SK-N-MC (cell line): ENCODE measurements at regions not wholly inside any gene's neighbourhood (a gene's known extent, or its start where the extent isn't known, plus 50 kb on each side); places are given as distances from the start of the nearest gene placed in this dataset.

Source experiments
- DNase-seq: peaks from one replicate; pipeline ENCODE4 v3.0.0-alpha.2; 2011; ENCODE audit warnings: low read depth, low spot score
- H3K27ac ChIP-seq: fragments of 200-600 bp; sonication (generic); 2 replicates; pipeline ENCODE4 v1.5.1; 2016; ENCODE audit warnings: mixed run types
- H3K36me3 ChIP-seq: fragments of 200-600 bp; sonication (generic); 2 replicates; pipeline ENCODE4 v1.6.1; 2017; ENCODE audit warnings: antibody characterized with exemption, low read length, mixed read lengths; ENCODE audit not compliant: insufficient read depth
- H3K4me3 ChIP-seq: fragments of 200-600 bp; sonication (generic); 2 replicates; pipeline ENCODE4 v1.5.1; 2016
- H3K9ac ChIP-seq: fragments of 200-600 bp; sonication (generic); 2 replicates; pipeline ENCODE4 v1.8.0; 2017; ENCODE audit warnings: mixed run types, mixed read lengths; ENCODE audit not compliant: insufficient read length
- H3K9me3 ChIP-seq: fragments of 200-600 bp; sonication (generic); 2 replicates; pipeline ENCODE4 v1.6.1; 2017; ENCODE audit warnings: low read depth, mild to moderate bottlenecking, antibody characterized with exemption, low read length, moderate library complexity, mixed read lengths
- EZH2 ChIP-seq: fragments of 200-600 bp; sonication (generic); IDR thresholded peaks from one replicate; pipeline ENCODE4 v1.6.1; 2017; ENCODE audit warnings: antibody characterized with exemption
- FOXP2 ChIP-seq: optimal IDR thresholded peaks from 2 replicates; pipeline ENCODE3; 2011; ENCODE audit warnings: mild to moderate bottlenecking, moderate library complexity; ENCODE audit not compliant: insufficient read depth; ENCODE audit errors: extremely low read length, control extremely low read depth
- POLR2AphosphoS5 ChIP-seq: IDR thresholded peaks from 2 replicates; pipeline ENCODE4 v1.6.1; 2012; ENCODE audit warnings: mild to moderate bottlenecking, low read depth, low read length, borderline replicate concordance

DNA sequence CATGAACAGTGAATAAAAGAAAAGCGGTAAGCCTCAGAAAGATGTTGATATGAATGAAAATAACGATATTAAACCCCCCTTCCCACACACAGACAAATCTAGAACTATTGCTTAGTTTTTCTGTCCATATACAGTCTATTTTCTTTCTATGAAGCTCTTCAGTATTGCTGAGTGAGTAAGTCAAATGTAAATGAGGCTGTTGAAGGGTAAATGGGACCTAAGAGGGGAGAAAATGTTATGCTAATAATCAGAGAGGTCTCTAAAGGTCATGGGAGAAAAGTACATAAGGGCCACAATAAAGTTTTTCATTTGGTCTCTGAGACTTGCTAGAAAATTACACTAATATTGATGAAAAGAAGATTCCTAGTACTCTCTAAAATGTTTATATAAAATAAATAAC, 56.2 kb downstream of the PABPC4L start:
- Histone ChIP-seq H3K9ac (no peak overlapping the region), H3K9me3 (no peaks in the 10 kb centered on the region), H3K4me3 (no peak overlapping the region), H3K27ac (no peak overlapping the region), H3K36me3 (no peaks in the 10 kb centered on the region)
- TF ChIP-seq FOXP2 (no peak), POLR2AphosphoS5 (no peak), EZH2 (no peak)
- DNase-seq = no peak

DNA sequence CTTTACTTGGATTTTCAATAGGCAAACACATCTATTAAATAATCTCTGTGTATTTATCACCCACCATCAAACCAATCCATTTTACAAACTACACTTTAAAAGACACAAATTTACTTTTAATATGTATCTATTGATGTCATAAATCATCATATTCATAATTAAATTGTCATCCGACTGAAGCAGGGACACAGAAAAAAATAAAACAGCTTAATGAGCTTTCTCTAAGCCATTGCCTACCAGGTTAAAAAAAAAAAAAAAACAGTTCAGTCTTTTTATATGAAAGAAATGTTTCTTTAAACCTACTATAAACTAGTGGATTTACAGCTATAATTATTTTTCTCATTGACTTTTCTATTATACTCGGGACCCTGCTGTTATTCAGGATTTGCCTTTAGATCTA, 57.3 kb downstream of the PABPC4L start:
- no peak overlapping the region for H3K4me3 ChIP-seq
- no peak for TF ChIP-seq POLR2AphosphoS5
- TF ChIP-seq EZH2 = no peak
- no peak for TF ChIP-seq FOXP2

GRCh38 chr4:134141728-134142127, 59.9 kb downstream of the PABPC4L start:
- Histone ChIP-seq H3K9ac (no peak overlapping the region), H3K4me3 (no peak overlapping the region), H3K27ac (no peak overlapping the region), H3K9me3 (no peaks in the 10 kb centered on the region), H3K36me3 (no peaks in the 10 kb centered on the region)
- no peak for TF ChIP-seq EZH2
- TF ChIP-seq POLR2AphosphoS5 = no peak
- TF ChIP-seq FOXP2 = no peak
- DNase-seq = no peak

More for the DNA sequence above, 57.3 kb downstream of the PABPC4L start:
- H3K9ac ChIP-seq = no peak overlapping the region
- no peaks in the 10 kb centered on the region for H3K9me3 ChIP-seq
- DNase-seq = no peak
- no peak overlapping the region for H3K27ac ChIP-seq
- H3K36me3 ChIP-seq = no peaks in the 10 kb centered on the region

GRCh38 chr4:134139188-134139587, 62.4 kb downstream of the PABPC4L start:
- TF ChIP-seq POLR2AphosphoS5 (no peak), EZH2 (no peak), FOXP2 (no peak)
- Histone ChIP-seq H3K9me3 (no peaks in the 10 kb centered on the region), H3K27ac (no peak overlapping the region), H3K4me3 (no peak overlapping the region), H3K36me3 (no peaks in the 10 kb centered on the region), H3K9ac (no peak overlapping the region)
- DNase-seq = no peak

- Histone ChIP-seq H3K9me3 (no peaks in the 10 kb centered on the region), H3K9ac (no peak overlapping the region), H3K36me3 (no peaks in the 10 kb centered on the region), H3K27ac (no peak overlapping the region), H3K4me3 (no peak overlapping the region)
- TF ChIP-seq FOXP2 (no peak), POLR2AphosphoS5 (no peak), EZH2 (no peak)
- DNase-seq = no peak
Observed at GRCh38 chr4:134132086-134132783, 69.4 kb downstream of the PABPC4L start.

GRCh38 chr4:134126955-134127354, 74.6 kb downstream of the PABPC4L start:
- Histone ChIP-seq H3K4me3 (no peak overlapping the region), H3K36me3 (no peaks in the 10 kb centered on the region), H3K27ac (no peak overlapping the region), H3K9me3 (no peaks in the 10 kb centered on the region), H3K9ac (no peak overlapping the region)
- no peak for DNase-seq
- TF ChIP-seq EZH2 = no peak
- TF ChIP-seq POLR2AphosphoS5 = no peak
- no peak for TF ChIP-seq FOXP2

DNA sequence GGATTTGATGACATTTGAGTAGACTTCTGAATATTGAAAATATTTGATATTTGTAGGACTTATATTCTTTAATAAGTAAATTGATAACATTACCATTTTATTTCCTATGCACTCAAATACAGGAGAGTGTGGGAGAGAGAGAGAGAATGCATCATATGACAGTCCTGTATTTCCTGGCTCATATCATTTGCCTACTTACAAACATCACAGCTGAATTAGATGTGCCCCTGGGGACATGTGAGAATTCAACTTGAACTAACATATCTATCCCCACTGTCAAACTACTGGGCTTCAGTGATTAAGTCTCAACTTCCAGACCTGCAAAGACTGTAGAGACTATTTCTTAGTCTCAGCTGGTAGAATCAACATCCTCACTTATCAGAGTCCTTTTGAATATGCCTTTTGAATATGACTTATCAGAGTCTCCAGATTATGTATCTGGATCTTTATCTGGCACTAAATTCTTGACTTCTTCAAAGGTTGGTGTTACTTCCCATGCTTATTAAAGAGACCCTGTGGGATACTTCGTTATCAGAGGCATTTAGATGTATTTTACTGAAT, 75.5 kb downstream of the PABPC4L start:
- Histone ChIP-seq H3K36me3 (no peaks in the 10 kb centered on the region), H3K9me3 (no peaks in the 10 kb centered on the region), H3K9ac (no peak overlapping the region), H3K27ac (no peak overlapping the region), H3K4me3 (no peak overlapping the region)
- no peak for DNase-seq
- no peak for TF ChIP-seq POLR2AphosphoS5
- no peak for TF ChIP-seq EZH2
- no peak for TF ChIP-seq FOXP2

- no peaks in the 10 kb centered on the region for H3K9me3 ChIP-seq
- no peak overlapping the region for H3K9ac ChIP-seq
- H3K27ac ChIP-seq = no peak overlapping the region
- no peak for DNase-seq
- TF ChIP-seq POLR2AphosphoS5 = no peak
- TF ChIP-seq FOXP2 = no peak
- TF ChIP-seq EZH2 = no peak
- no peak overlapping the region for H3K4me3 ChIP-seq
- no peaks in the 10 kb centered on the region for H3K36me3 ChIP-seq
Observed at GRCh38 chr4:134122903-134123302, 78.7 kb downstream of the PABPC4L start.
